C4-2B (cell line): ENCODE measurements at regions not wholly inside any gene's neighbourhood (a gene's known extent, or its start where the extent isn't known, plus 50 kb on each side); places are given as distances from the start of the nearest gene placed in this dataset.

Experiments used
- ZFX ChIP-seq: fragments of 450-650 bp; IDR thresholded peaks from 2 replicates; pipeline ENCODE4 v1.6.1; 2017
- TF ChIP-seq, protein P1 (sequence below): fragments of 450-650 bp; conservative IDR thresholded peaks from 2 replicates; pipeline ENCODE4 v1.5.1; 2017; ENCODE audit warnings: mild to moderate bottlenecking

- TF ChIP-seq, protein P1, sequence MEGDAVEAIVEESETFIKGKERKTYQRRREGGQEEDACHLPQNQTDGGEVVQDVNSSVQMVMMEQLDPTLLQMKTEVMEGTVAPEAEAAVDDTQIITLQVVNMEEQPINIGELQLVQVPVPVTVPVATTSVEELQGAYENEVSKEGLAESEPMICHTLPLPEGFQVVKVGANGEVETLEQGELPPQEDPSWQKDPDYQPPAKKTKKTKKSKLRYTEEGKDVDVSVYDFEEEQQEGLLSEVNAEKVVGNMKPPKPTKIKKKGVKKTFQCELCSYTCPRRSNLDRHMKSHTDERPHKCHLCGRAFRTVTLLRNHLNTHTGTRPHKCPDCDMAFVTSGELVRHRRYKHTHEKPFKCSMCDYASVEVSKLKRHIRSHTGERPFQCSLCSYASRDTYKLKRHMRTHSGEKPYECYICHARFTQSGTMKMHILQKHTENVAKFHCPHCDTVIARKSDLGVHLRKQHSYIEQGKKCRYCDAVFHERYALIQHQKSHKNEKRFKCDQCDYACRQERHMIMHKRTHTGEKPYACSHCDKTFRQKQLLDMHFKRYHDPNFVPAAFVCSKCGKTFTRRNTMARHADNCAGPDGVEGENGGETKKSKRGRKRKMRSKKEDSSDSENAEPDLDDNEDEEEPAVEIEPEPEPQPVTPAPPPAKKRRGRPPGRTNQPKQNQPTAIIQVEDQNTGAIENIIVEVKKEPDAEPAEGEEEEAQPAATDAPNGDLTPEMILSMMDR, result no peak
- TF ChIP-seq ZFX, result no peak
Observed at GRCh38 chr5:155087036-155087435, 73.5 kb downstream of the KIF4B start.
